WI38 (cell line): ENCODE measurements at regions not wholly inside any gene's neighbourhood (a gene's known extent, or its start where the extent isn't known, plus 50 kb on each side); places are given as distances from the start of the nearest gene placed in this dataset.
"Not testable (repeated sequence)": the region's sequence is repeated elsewhere in the genome, so short reads cannot be mapped to it uniquely, and the experiment has no call there.

Source experiments
- H3K4me3 ChIP-seq: 2 replicates; pipeline ENCODE4 v1.5.1; 2011; ENCODE audit warnings: low read depth, mild to moderate bottlenecking, control low read depth, low read length
- CTCF ChIP-seq: IDR thresholded peaks from 2 replicates; pipeline ENCODE4 v1.5.1; 2012; ENCODE audit warnings: low read depth, mild to moderate bottlenecking, control low read depth, low read length

GRCh38 chr13:37293295-37293694 is 187.8 kb upstream of the CSNK1A1L start:
- H3K4me3 ChIP-seq: no peak overlapping the region
- TF ChIP-seq CTCF: no peak

GRCh38 chr13:37290716-37291505 is 185.4 kb upstream of the CSNK1A1L start:
- no peak for TF ChIP-seq CTCF
- H3K4me3 ChIP-seq: no peak overlapping the region

DNA sequence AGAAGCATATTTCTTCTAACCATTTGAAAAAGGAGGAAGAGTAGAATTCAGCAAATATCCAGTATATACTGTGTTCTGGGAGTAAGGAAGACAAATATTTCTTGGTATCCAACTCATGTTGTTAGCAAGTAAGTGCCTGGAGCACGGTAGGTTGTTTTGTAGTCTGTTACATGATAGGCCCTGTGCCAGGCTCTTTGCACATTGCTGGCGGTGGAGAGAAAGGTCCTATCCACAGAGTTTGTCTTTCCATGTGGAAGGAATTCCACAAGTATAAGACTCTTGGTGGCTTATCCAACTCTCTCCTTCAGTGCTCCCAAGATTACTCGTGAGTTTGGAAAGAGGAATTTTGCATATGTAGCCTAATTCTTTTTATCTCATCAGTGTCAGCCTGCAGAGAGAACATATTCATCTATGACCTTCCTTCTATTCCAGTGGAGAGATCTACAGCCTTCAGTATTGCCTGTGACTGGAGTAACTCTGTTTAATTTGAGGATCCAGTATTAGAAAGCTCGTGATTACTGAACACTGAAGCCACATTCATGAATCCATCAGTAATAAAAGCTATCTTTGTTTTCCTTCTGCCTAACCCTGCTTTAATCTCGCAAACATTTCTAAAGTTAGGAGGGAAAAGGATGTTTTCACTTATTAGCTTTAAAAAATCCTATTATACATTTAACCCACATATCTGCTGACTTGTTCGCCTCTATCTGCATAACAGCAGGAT is 183.9 kb upstream of the CSNK1A1L start:
- no peak overlapping the region for H3K4me3 ChIP-seq
- TF ChIP-seq CTCF: no peak

- H3K4me3 ChIP-seq: no peak overlapping the region
- no peak for TF ChIP-seq CTCF
Observed at GRCh38 chr13:37288057-37288720, 182.7 kb upstream of the CSNK1A1L start.

DNA sequence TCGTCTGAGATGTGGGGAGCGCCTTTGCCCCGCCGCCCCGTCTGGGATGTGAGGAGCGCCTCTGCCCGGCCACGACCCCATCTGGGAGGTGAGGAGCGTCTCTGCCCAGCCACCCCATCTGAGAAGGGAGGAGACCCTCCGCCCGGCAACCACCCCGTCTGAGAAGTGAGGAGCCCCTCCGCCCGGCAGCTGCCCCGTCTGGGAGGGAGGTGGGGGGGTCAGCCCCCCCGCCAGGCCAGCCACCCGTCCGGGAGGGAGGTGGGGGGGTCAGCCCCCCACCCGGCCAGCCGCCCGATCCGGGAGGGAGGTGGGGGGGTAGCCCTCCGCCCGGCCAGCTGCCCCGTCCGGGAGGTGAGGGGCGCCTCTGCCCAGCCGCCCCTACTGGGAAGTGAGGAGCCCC is 174.8 kb upstream of the CSNK1A1L start:
- not testable (repeated sequence) for H3K4me3 ChIP-seq

- no peak for TF ChIP-seq CTCF
- H3K4me3 ChIP-seq: no peak overlapping the region
Observed at GRCh38 chr13:37277435-37278144, 172.1 kb upstream of the CSNK1A1L start.

- no peak overlapping the region for H3K4me3 ChIP-seq
- TF ChIP-seq CTCF: no peak
Observed at GRCh38 chr13:37277007-37277406, 171.5 kb upstream of the CSNK1A1L start.
